K562 (cell line): ENCODE measurements at regions not wholly inside any gene's neighbourhood (a gene's known extent, or its start where the extent isn't known, plus 50 kb on each side); places are given as distances from the start of the nearest gene placed in this dataset.

Source experiments
- ATAC-seq: fragments of 200-7000 bp; cut with Tn5 transposase; 3 replicates; pipeline ENCODE4 v1.9.1; 2020; ENCODE audit warnings: moderate library complexity
- BruUV-seq: library from RNA; stranded (reverse); fragments of 400-500 nt; replicated peaks from 2 replicates; lab custom pipeline; 2021; lab: Mats Ljungman, UMichigan
- CTCF ChIA-PET: fragments of 300-600 bp; formaldehyde crosslinking; extraction: SDS; loops from one replicate; lab custom pipeline; 2021; ENCODE audit warnings: low intra/inter-chr PET ratio; lab: Yijun Ruan, JAX
- POLR2A ChIA-PET: fragments of 300-600, 350-650 bp; sonication (Branson Sonifier 250); formaldehyde crosslinking; extraction: SDS; loops from one replicate; lab custom pipeline; 2021; ENCODE audit warnings: antibody characterized with exemption, inconsistent platforms; lab: Yijun Ruan, JAX
- DNase-seq, 4 experiments: peaks; one replicate each; pipeline versions ENCODE4 v3.0.0 to v3.0.0-alpha.2; 2011 to 2018; ENCODE audit warnings: low spot score in 3 of 4, mixed read lengths in 3 of 4; ENCODE audit errors: extremely low read depth in 1 of 4
- FAIRE-seq: peaks from 2 replicates; lab custom pipeline; 2011; peaks lifted over from hg19 to GRCh38; lab: Jason Lieb, UNC
- H2AFZ ChIP-seq: 2 replicates; pipeline ENCODE4 v1.6.0; 2011; ENCODE audit warnings: low read depth, low read length, control low read depth, inconsistent platforms
- H3K27ac ChIP-seq: fragments of 200-600 bp; 3 replicates; pipeline ENCODE4 v1.8.0; 2011; ENCODE audit warnings: low read depth, mild to moderate bottlenecking, control low read depth, inconsistent platforms, low read length, moderate library complexity, mixed read lengths; ENCODE audit errors: extremely low read depth
- H3K27me3 ChIP-seq, 2 experiments: fragments of 300-600 bp in 1 of 2; 2 replicates in 1 of 2; 3 replicates in 1 of 2; pipeline versions ENCODE4 v1.6.0 to v1.8.0; 2011; ENCODE audit warnings: inconsistent platforms in 2 of 2, low read length in 2 of 2, mild to moderate bottlenecking in 1 of 2, mixed read lengths in 1 of 2, moderate library complexity in 1 of 2; ENCODE audit not compliant: control insufficient read depth in 2 of 2, insufficient read depth in 2 of 2
- H3K36me3 ChIP-seq: fragments of 300-600 bp; 3 replicates; pipeline ENCODE4 v1.8.0; 2011; ENCODE audit warnings: mild to moderate bottlenecking, low read length, inconsistent platforms; ENCODE audit not compliant: control insufficient read depth, insufficient read depth
- H3K4me1 ChIP-seq, 2 experiments: fragments of 200-600 bp in 1 of 2; replicated peaks in 1 of 2; 2 replicates in 1 of 2; 3 replicates in 1 of 2; pipeline versions ENCODE4 v1.5.1 to v1.8.0; 2011; ENCODE audit warnings: inconsistent platforms in 2 of 2, low read length in 2 of 2, mild to moderate bottlenecking in 1 of 2, mixed read lengths in 1 of 2, moderate library complexity in 1 of 2; ENCODE audit not compliant: control insufficient read depth in 2 of 2, insufficient read depth in 2 of 2
- H3K4me2 ChIP-seq: 2 replicates; pipeline ENCODE4 v1.6.1; 2011; ENCODE audit warnings: low read length, control low read depth, inconsistent platforms, mixed read lengths; ENCODE audit not compliant: insufficient read depth
- H3K4me3 ChIP-seq: fragments of 200-600 bp; sonication (generic), shearing (Covaris generic); 2 replicates; pipeline ENCODE4 v1.5.1; 2016; ENCODE audit warnings: control low read depth, inconsistent platforms
- H3K79me2 ChIP-seq: fragments of 200-600 bp; 3 replicates; pipeline ENCODE4 v1.8.0; 2011; ENCODE audit warnings: low read length, inconsistent platforms; ENCODE audit not compliant: control insufficient read depth, insufficient read depth
- H3K9ac ChIP-seq, 2 experiments: 2 replicates each; pipeline versions ENCODE4 v1.6.0 to v1.6.1; 2011; ENCODE audit warnings: low read depth in 2 of 2, low read length in 2 of 2, control low read depth in 1 of 2, inconsistent platforms in 1 of 2, mild to moderate bottlenecking in 1 of 2, mixed read lengths in 1 of 2; ENCODE audit not compliant: insufficient read depth in 1 of 2
- H3K9me1 ChIP-seq: one replicate; pipeline ENCODE4 v1.6.0; 2011; ENCODE audit warnings: inconsistent platforms, mild to moderate bottlenecking, low read length, moderate library complexity; ENCODE audit not compliant: control insufficient read depth, insufficient read depth
- H3K9me3 ChIP-seq: replicated peaks from 2 replicates; pipeline ENCODE4 v1.5.1; 2011; ENCODE audit warnings: low read depth, low read length, inconsistent platforms; ENCODE audit not compliant: control insufficient read depth, insufficient read depth
- H4K20me1 ChIP-seq: replicated peaks from 2 replicates; pipeline ENCODE4 v1.6.1; 2011; ENCODE audit warnings: low read length, inconsistent platforms, mixed read lengths; ENCODE audit not compliant: control insufficient read depth, insufficient read depth
- AFF1 ChIP-seq, 2 experiments: fragments of 450-650 bp; IDR thresholded peaks; 2 replicates each; pipeline ENCODE4 v1.6.1; 2018; ENCODE audit warnings: mild to moderate bottlenecking in 2 of 2, low read depth in 1 of 2; ENCODE audit not compliant: partially characterized antibody in 2 of 2
- ARID4B ChIP-seq: sonication (generic); formaldehyde crosslinking; IDR thresholded peaks from 2 replicates; pipeline ENCODE4 v1.8.0; 2022; ENCODE audit warnings: mild to moderate bottlenecking, missing genetic modification reagents
- CBFB ChIP-seq: sonication (generic); formaldehyde crosslinking; IDR thresholded peaks from 2 replicates; pipeline ENCODE4 v1.4.0; 2020; ENCODE audit warnings: mild to moderate bottlenecking, missing genetic modification reagents
- CREBBP ChIP-seq: IDR thresholded peaks from one replicate; pipeline ENCODE4 v1.6.1; 2012; ENCODE audit warnings: low read depth, mild to moderate bottlenecking, control low read depth, inconsistent platforms, low read length
- HEY1 ChIP-seq: fragments of 250-450 bp; sonication (Bioruptor Pico); IDR thresholded peaks from 2 replicates; pipeline ENCODE4 v1.5.0; 2020; ENCODE audit warnings: mild to moderate bottlenecking, moderate library complexity, borderline replicate concordance
- NR4A1 ChIP-seq, 2 experiments: fragments of 250-450 bp in 1 of 2; fragments of 450-650 bp in 1 of 2; sonication (Bioruptor Pico) in 1 of 2; IDR thresholded peaks; 2 replicates each; pipeline versions ENCODE4 v1.4.0 to v1.6.1; 2016 to 2020; ENCODE audit warnings: mild to moderate bottlenecking in 2 of 2, missing compliant biosample characterization in 1 of 2, missing genetic modification characterization in 1 of 2, moderate library complexity in 1 of 2
- TRIM24 ChIP-seq, 2 experiments: fragments of 450-650 bp; IDR thresholded peaks; 2 replicates each; pipeline ENCODE4 v1.6.1; 2016
- ZBTB1 ChIP-seq: sonication (generic); formaldehyde crosslinking; IDR thresholded peaks from 2 replicates; pipeline ENCODE4 v1.8.1; 2023; ENCODE audit warnings: missing genetic modification reagents, low read depth, mild to moderate bottlenecking, borderline replicate concordance
- ZFX ChIP-seq: sonication (generic); formaldehyde crosslinking; IDR thresholded peaks from 2 replicates; pipeline ENCODE4 v1.8.0; 2022; ENCODE audit warnings: mild to moderate bottlenecking, missing genetic modification reagents, moderate library complexity
- WGBS: fragments of 100-300 bp; shearing (Covaris generic); methylation state at CpG from one replicate; pipeline ENCODE4 v1.1.6; 2016; ENCODE audit warnings: low coverage, mixed read lengths; ENCODE audit not compliant: insufficient coverage; ENCODE audit errors: missing lambda C conversion rate; 5-methylcytosine and 5-hydroxymethylcytosine counted together
- in situ Hi-C: fragments of 300-500 bp; cut with MboI; formaldehyde crosslinking; loops from 4 replicates; pipeline ENCODE4 v1.15.0; 2018; ENCODE audit warnings: inconsistent platforms, mixed read lengths
- intact Hi-C: fragments of 100-400 bp; cut with micrococcal nuclease; formaldehyde crosslinking; loops from 2 replicates; pipeline ENCODE4 v1.14.2; 2022

GRCh38 chr2:160963957-160964356 lies 196.3 kb upstream of the TANK start:
- TF ChIP-seq NR4A1 (CRISPR knock-in tag; IDR thresholded peaks at IDR 0.05) (no peak), NR4A1 (tag; IDR thresholded peaks at IDR 0.05) (no peak), ARID4B (no peak), HEY1 (CRISPR knock-in tag) (no peak), CBFB (CRISPR knock-in tag) (no peak), AFF1 (IDR thresholded peaks at IDR 0.05; ENCODE audit: low read depth in 1 of 2, partially characterized antibody in 2 of 2) (no peak), CREBBP (no peak), ZBTB1 (no peak), ZFX (CRISPR knock-in tag) (no peak), TRIM24 (IDR thresholded peaks at IDR 0.05) (no peak)
- Histone ChIP-seq H3K27ac (no peak overlapping the region), H3K9ac (no peak overlapping the region), H3K27me3 (no peaks in the 10 kb centered on the region), H3K4me2 (no peak overlapping the region), H3K9me3 (no peaks in the 10 kb centered on the region), H3K79me2 (no peaks in the 10 kb centered on the region), H4K20me1 (no peaks in the 10 kb centered on the region), H3K4me1 (no peaks in the 10 kb centered on the region), H3K9me1 (no peaks in the 10 kb centered on the region), H3K4me3 (no peak overlapping the region), H3K36me3 (no peaks in the 10 kb centered on the region), H2AFZ (no peak overlapping the region)
- in situ Hi-C loops (no loop called here), intact Hi-C loops (no loop called here)
- ChIA-PET POLR2A (no interaction called here), CTCF (no interaction called here)
- no TSS peak for BruUV-seq
- ATAC-seq: no peak
- FAIRE-seq: no peak
- 3% methylated on average over 3 of the region's 3 CpGs for WGBS
- DNase-seq: no peak
